Activated CD4-positive, alpha-beta T cell treated with anti-CD3 and anti-CD28 coated beads for 24 hours (primary cell): ENCODE measurements at regions not wholly inside any gene's neighbourhood (a gene's known extent, or its start where the extent isn't known, plus 50 kb on each side); places are given as distances from the start of the nearest gene placed in this dataset.
"Not testable (repeated sequence)": the region's sequence is repeated elsewhere in the genome, so short reads cannot be mapped to it uniquely, and the experiment has no call there.

ENCODE experiments used
- DNase-seq, 2 donors: peaks; one replicate each; pipeline ENCODE4 v3.0.0-alpha.2; 2020; ENCODE audit warnings: low read depth in 2 of 2

- no peak for DNase-seq
These were observed 88.4 kb upstream of the MPP7 start for GRCh38 chr10:28391283-28391682.

DNA sequence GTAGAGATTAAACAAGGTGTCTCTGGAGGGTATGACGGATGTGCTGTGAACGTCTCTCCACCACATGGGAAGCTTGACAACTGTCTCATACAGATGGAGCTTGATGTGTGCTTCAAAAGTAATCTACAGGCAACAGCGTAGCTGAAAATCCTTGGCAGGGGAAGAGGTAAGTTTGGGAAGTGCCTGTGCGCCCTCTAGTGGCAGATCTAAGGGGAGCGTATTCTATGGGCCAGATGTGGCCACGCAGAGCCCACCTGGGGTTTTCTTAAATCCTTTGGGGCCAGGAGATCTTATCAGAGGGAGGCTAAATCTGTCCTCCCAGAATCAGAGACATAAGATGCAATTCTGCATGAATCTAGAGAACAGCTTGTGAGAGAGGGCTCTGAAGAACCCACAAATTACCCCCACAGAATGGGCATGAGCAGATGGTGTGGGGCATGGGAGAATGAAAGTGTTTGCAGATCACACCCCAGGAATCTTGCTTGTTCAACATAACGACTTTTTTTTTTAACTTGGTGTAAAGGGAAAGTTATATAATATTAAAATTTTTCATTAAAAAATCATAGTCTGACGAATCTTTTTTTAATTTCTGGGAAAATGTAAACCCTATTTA is 91.2 kb upstream of the MPP7 start:
- peak; percentile 47 to 51 for DNase-seq

GRCh38 chr10:28396331-28396730 is 93.5 kb upstream of the MPP7 start:
- DNase-seq: no peak

- no peak for DNase-seq
These were observed 94.4 kb upstream of the MPP7 start for GRCh38 chr10:28397229-28397628.

DNA sequence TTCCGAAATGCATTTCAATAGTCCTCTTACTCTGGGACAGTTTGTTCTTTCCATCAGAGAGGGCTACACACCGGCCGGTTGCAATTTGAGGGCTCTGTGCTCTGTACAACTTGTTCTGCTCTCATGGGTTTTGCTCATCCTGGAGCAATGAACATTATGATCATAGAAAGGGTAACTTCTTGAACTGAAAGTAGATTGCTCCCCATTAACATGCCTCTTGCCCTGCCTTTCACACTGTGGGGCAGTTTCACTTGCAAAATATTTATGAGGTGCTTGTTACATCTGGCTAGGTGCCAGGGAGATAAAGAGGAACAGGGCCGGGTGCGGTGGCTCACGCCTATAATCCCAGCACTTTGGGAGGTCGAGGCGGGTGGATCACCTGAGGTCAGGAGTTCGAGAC is 97.3 kb upstream of the MPP7 start:
- DNase-seq: no peak

GRCh38 chr10:28400681-28401080 is 97.8 kb upstream of the MPP7 start:
- DNase-seq: no peak

- DNase-seq: not testable (repeated sequence)
These were observed 99.8 kb upstream of the MPP7 start for GRCh38 chr10:28402611-28403073.

GRCh38 chr10:28403090-28403489 is 100.2 kb upstream of the MPP7 start:
- DNase-seq: no peak

- DNase-seq: no peak
These were observed 105.4 kb upstream of the MPP7 start for GRCh38 chr10:28408237-28408777.

DNA sequence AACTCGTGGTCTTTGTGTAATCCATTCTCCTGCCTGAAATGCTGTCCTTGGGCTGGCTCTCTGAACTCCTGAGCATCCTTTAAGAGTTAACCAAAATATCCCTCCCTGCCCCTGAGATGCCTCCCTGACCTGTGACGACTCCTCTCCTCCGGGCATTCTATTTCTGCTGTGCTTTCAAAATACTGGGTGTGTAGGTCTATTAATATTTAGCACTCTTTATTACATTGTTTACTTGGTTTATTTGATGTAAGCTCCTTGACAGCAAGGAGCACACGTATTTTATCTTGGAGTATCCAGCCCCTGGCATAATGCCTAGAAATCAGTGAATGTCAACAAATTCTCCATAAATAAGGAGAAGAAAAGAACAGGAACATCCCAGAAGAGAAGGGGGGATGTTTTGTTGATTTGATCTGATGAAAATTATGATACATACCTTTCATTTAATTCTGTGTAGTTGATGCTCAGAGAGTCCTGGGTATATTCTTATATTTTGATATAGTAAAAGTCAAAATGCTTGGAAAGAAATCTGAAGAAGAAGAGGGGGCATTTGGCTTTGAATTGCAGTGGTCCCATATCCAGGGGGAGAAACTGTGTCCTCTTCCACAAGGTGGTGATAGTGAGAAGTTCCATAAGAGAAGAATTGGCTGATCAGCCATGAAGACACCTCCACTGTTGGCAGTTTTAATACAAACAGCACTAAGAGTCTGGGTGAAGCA is 107.7 kb upstream of the MPP7 start:
- no peak for DNase-seq

- no peak for DNase-seq
These were observed 108.2 kb upstream of the MPP7 start for GRCh38 chr10:28411136-28411460.

GRCh38 chr10:28411648-28412047 is 108.8 kb upstream of the MPP7 start:
- no peak for DNase-seq

DNA sequence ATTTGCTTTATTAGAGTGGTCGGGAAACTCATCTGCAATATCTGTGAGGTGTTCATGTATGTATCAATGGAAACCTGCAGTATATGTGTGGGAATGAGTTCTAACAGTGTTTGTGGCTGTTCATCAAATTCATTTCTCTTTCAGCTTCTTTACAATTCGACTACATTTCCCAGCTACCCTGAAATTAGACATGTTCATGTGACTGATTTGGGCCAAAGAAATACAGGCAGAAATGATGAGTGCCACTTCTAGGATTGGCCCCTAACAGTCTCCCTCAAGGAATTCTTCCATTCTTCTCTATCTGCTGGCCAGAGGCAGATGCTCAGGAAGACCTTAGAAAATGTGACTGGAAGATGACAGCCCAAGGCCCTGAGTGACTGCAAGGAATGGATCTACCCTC is 114.8 kb upstream of the WAC start:
- no peak for DNase-seq

GRCh38 chr10:28425422-28425821 is 107.5 kb upstream of the WAC start:
- DNase-seq: no peak

GRCh38 chr10:28426392-28427159 is 106.3 kb upstream of the WAC start:
- DNase-seq: no peak

DNA sequence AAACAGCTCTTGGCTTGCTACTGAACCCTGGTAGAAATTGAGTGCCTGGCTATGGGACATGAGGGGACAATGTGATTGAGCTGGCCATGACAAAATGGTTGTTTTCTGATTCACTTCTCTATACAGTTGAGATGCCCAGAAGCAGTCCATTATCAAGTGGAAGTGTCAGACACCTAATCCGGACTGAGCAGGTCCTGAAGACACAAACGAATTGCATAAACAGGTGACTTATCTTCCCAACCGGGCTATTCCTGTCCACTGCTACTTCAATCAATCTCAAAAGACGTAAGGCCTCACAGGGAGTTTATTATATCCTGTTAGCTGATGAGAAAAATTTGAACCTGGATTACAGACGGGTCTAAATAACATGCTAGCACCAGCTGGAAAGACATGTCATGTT is 105.5 kb upstream of the WAC start:
- DNase-seq: no peak

GRCh38 chr10:28429045-28429444 is 103.9 kb upstream of the WAC start:
- no peak for DNase-seq

DNA sequence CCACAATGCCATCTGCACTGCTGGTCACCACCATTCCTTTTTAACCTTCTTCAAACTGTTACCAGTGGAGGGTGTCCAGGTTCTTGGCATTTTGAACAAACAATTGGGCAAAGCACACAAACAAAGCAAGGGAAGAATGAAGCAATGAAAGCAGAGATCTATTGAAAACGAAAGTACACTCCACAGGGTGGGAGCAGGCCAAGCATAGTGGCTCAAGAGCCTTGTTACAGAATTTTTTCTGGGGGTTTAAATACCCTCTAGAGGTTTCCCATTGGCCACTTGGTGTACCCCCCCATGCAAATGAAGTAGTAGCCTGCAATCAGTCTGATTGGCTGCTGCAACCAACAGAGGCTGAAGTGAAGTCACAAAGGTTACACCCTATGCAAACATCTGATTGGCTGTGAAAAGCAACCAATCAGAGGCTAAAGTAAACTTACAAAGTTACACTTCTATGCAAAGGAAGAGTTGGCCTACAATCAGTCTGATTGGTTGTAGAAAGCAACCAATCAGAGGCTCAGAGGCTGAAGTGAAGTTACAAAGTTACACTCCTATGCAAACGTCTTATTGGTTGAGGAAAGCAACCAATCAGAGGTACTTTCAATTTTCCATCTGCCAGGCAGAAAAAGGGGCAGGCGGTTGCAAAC is 103.2 kb upstream of the WAC start:
- DNase-seq: no peak

GRCh38 chr10:28431139-28431538 is 101.8 kb upstream of the WAC start:
- no peak for DNase-seq

- DNase-seq: peak in 1 of 2 donors; percentile 5
These were observed 100.7 kb upstream of the WAC start for GRCh38 chr10:28432210-28432676.

DNA sequence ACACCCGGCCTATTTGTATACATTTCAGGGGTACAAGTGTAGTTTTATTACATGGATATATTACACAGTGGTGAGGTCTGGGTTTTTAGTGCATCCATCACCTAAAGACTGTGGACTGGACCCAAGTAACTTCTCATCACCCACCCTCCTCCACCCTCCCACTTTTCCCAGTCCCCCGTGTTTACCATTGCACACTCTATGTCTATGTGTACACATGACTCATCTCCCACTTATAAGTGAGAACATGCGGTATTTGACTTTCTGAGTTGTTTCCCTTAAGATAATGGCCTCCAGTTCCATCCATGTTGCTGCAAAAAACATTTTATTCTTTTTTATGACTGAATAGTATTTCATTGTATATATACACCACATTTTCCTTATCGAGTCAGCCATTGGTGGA is 98.9 kb upstream of the WAC start:
- no peak for DNase-seq

- DNase-seq: no peak
These were observed 90.5 kb upstream of the WAC start for GRCh38 chr10:28442403-28442802.
